Neural cell (in vitro differentiated cells): ENCODE measurements at regions not wholly inside any gene's neighbourhood (a gene's known extent, or its start where the extent isn't known, plus 50 kb on each side); places are given as distances from the start of the nearest gene placed in this dataset.
"Not testable (repeated sequence)": the region's sequence is repeated elsewhere in the genome, so short reads cannot be mapped to it uniquely, and the experiment has no call there.

Source experiments
- CTCF ChIP-seq: fragments of 450-650 bp; IDR thresholded peaks from 2 replicates; pipeline ENCODE4 v1.5.1; 2014; ENCODE audit warnings: antibody characterized with exemption, mild to moderate bottlenecking, moderate library complexity; ENCODE audit not compliant: poor library complexity, severe bottlenecking
- EP300 ChIP-seq: fragments of 450-650 bp; conservative IDR thresholded peaks from 2 replicates; pipeline ENCODE4 v1.6.1; 2014; ENCODE audit warnings: antibody characterized with exemption, mild to moderate bottlenecking, moderate library complexity; ENCODE audit not compliant: poor library complexity, severe bottlenecking
- EZH2 ChIP-seq: fragments of 200-600, 300-800 bp; shearing (Covaris generic), sonication (generic); IDR thresholded peaks from 2 replicates; pipeline ENCODE4 v1.6.1; 2014; ENCODE audit warnings: antibody characterized with exemption, low read length, borderline replicate concordance, mild to moderate bottlenecking; ENCODE audit not compliant: insufficient read depth, poor library complexity, severe bottlenecking
- TAF1 ChIP-seq: IDR thresholded peaks from 2 replicates; pipeline ENCODE4 v1.6.1; 2012; ENCODE audit warnings: low read depth

DNA sequence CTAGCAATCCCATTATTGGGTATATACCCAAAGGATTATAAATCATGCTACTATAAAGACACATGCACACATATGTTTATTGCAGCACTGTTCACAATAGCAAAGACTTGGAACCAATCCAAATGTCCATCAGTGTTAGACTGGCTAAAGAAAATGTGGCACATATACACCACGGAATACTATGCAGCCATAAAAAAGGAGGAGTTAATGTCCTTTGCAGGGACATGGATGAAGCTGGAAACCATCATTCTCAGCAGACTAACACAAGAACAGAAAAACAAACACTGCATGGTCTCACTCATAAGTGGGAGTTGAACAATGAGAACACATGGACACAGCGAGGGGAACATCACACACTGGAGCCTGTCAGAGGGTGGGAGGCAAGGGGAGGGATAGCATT is 113.4 kb upstream of the HEY2 start:
- TF ChIP-seq TAF1, CTCF, EZH2, EP300: not testable (repeated sequence)
